Neural progenitor cell (in vitro differentiated cells): ENCODE measurements at regions not wholly inside any gene's neighbourhood (a gene's known extent, or its start where the extent isn't known, plus 50 kb on each side); places are given as distances from the start of the nearest gene placed in this dataset.

Experiments used
- CTCF ChIP-seq: fragments of 200-600 bp; sonication (generic); IDR thresholded peaks from 2 replicates; pipeline ENCODE4 v1.5.1; 2017; ENCODE audit warnings: antibody characterized with exemption, mild to moderate bottlenecking
- EZH2 ChIP-seq: fragments of 200-600 bp; sonication (generic); IDR thresholded peaks from 2 replicates; pipeline ENCODE4 v1.6.1; 2017; ENCODE audit warnings: antibody characterized with exemption, mild to moderate bottlenecking, moderate library complexity
- EZH2phosphoT487 ChIP-seq: fragments of 200-600 bp; sonication (generic); IDR thresholded peaks from 2 replicates; pipeline ENCODE4 v1.6.1; 2017; ENCODE audit warnings: antibody characterized with exemption

GRCh38 chr5:159549046-159549445 lies 218.8 kb upstream of the IL12B start:
- TF ChIP-seq CTCF (no peak), EZH2phosphoT487 (no peak), EZH2 (no peak)
